OCI-LY1 (cell line): ENCODE measurements at regions not wholly inside any gene's neighbourhood (a gene's known extent, or its start where the extent isn't known, plus 50 kb on each side); places are given as distances from the start of the nearest gene placed in this dataset.

Experiments
- CTCF ChIP-seq: fragments of 200-600 bp; sonication (generic), shearing (Covaris generic); IDR thresholded peaks from 2 replicates; pipeline ENCODE4 v1.5.1; 2017; ENCODE audit warnings: mild to moderate bottlenecking, antibody characterized with exemption, low read length, moderate library complexity, mixed read lengths
- EZH2 ChIP-seq: fragments of 200-600 bp; sonication (generic), shearing (Covaris generic); IDR thresholded peaks from 2 replicates; pipeline ENCODE4 v1.8.0; 2017; ENCODE audit warnings: borderline replicate concordance, mixed run types, mild to moderate bottlenecking, antibody characterized with exemption, low read length, moderate library complexity, mixed read lengths

GRCh38 chr15:25548600-25548999 lies 109.8 kb upstream of the UBE3A start:
- TF ChIP-seq CTCF (no peak), EZH2 (no peak)
